EH (cell line): ENCODE measurements at regions not wholly inside any gene's neighbourhood (a gene's known extent, or its start where the extent isn't known, plus 50 kb on each side); places are given as distances from the start of the nearest gene placed in this dataset.

Experiments
- DNase-seq: peaks from one replicate; pipeline ENCODE4 v3.0.0-alpha.2; 2015; ENCODE audit warnings: low read depth

DNA sequence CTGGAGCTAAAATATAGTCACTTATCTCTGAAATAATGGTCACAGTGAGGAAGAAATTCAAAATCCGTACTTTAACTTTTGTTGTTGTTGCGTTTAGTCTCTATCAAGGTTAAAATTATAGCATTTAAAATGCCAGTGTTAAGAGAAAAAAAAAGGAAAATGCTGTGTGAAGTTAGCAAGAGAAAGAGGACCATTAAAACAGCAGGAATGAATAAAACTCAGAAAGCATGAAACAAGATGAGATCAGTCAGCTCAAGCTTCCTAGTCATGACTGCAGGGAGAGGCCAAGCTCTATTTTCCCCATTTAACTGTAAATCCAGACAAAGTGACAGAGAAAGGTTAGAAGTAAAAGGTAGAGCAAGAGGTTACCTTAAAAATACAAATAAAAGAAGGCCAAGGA, 281.7 kb upstream of the ATP5MC3 start:
- DNase-seq, result no peak

DNA sequence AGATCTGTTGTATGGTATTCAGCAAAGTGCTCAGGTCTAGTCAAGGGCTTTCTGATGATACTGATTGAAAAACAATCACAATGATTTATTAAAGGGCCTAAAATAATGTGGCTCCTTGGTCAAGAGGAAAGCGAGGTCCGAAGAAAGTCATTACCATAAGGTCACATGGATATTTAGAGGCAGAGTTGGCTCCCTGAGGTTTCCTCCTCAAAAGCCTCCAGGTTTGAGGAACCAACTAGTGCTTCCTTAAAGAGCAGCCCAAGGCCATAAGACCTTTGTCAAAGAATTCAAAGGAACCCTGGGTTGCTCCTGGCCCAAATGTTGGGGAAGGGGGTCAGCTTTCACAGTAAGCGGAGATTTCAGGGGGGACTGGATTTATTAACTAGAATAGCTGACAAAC, 280.7 kb upstream of the ATP5MC3 start:
- no peak for DNase-seq

DNA sequence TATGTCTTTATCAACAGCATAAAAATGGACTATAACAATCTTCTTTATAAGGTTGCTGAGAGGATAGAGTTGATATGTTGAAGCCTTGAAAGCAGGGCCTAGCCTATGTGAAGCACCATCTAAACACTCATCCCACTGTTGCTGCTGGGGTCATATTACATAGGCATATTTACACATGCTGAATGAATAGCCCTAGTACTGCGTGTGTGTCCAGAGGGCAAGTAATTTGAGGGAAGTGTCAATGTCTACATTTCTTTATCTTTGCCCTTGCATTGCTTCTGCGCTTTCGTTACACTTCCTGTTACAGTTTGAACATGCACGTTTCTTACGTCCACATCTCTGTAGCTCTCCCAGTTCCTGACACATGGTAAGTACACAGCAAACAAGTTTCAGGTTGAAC, 280.3 kb upstream of the ATP5MC3 start:
- DNase-seq, result no peak

GRCh38 chr2:175457895-175458448, 276.5 kb upstream of the ATP5MC3 start:
- no peak for DNase-seq

- no peak for DNase-seq
Measured at GRCh38 chr2:175454953-175455389, 273.5 kb upstream of the ATP5MC3 start.

DNA sequence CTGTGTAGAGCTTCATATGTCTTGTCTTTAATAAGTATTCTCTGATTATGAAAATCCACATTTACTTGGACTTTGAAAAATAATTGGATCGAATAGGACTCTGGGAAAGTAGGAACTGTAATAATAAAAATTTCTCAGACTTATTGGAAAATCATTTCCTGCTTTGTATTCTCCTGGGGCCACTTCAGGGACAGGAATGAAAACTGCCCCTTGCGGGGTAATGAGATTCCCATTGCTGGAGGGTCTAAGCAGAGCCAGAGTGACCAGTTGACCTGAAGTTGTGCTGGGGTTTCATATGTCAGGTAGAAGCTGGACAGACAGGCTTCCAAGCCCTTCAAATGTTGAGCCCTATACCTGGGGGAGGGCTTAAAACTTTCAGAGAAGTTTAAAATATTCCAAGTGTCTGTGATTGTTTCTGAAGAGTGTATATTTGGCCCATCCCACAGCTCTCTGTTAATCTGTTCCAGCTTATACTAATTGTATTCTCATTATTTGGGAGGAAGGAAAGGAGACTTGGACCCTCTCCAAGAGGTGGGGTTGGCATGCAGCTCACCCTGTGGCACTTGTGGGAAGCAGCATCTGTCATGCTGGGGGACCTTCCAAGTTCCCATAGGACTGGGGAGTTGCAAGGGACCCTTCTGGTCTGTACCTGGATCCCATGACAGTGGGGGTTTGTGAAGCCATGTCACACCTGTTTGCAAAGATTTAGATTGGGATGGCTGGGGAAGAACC, 268.7 kb upstream of the ATP5MC3 start:
- no peak for DNase-seq

- DNase-seq, result no peak
Measured at GRCh38 chr2:175449616-175450015, 268.1 kb upstream of the ATP5MC3 start.

DNA sequence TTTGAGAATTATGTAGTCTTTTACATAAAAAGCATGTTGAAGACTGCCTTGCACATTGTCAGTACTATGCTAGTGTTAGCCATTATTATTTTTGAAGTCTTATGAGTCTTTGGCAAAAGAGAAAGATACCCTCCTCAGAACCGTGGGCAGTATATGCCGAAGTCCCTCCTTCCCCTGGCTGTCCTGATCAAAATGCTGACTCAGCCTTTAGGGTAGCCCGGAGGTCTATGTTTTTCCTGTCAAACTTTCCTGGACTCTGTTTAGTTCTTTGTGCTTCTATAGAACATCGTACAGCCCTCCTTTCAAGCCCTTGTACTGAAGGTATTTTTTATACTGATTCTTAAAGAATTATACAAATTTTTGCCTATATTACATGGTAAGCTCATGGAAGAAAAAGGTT, 264.7 kb upstream of the ATP5MC3 start:
- DNase-seq, result no peak

DNA sequence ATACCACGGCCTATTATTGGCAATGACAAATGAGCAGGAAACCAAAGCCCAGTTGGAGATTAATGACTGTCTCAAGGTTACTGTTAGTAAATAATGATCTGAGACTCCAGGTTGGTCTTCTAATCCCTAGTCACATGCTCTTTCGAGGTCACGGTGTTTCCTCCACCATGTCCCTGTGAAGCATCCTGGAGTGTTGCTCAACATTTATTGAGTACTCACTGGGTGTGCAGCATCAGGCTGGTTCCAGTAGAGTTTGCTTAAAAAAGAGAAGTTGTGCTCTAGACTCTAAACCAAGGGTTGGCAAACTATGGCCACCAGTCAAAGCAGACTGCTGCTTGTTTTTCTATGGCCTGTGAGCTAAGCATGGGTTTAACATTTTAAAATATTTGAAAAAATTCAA, 263.8 kb upstream of the ATP5MC3 start:
- DNase-seq, result no peak

- DNase-seq, result no peak
Measured at GRCh38 chr2:175442441-175442840, 260.9 kb upstream of the ATP5MC3 start.

DNA sequence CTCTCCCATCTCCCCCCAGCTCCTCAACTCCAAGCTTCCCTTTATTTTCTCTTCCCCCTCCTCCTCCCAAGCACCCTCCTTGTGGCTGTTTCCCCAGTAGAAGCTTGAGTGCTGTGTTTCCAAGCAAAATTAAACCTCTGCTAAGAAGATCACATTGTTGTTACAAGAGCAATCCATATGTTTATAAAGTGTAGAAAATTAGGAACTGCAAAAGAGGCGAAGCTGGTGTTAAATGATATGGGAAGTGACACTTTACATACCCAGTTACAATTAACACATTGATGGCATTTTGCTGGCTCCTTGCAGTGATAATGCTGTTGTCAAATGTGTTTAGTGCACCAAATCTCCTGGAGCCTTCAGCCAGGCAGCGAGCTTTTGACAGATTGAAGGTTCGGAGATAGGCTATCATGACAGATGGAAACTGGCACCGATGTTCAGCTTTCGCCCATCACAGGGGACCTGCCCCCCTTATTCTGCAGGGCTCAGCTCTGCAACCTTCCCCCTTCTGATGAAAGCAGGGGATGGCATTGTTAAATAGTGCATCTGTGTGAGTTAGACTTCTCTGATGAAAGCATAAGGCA, 259.8 kb upstream of the ATP5MC3 start:
- DNase-seq, result no peak

GRCh38 chr2:175439416-175439815, 257.9 kb upstream of the ATP5MC3 start:
- no peak for DNase-seq

DNA sequence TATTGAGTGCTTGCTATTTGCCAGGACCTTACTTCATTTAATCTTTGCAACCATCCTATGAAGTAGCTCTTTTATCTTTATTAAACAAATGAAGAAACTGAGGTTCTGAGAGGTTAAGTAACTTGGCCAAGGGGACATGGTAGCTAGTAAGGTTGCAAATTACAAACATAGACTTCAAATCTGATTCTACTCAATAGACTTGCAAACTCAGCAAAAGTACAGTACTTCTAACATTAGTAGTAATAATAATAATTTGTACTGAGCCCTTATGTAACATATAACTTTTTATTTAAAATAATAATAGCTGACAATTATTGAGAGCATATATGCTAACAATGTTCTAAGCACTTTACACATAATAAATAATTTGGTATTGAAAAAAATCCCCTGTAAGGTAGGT, 255.7 kb upstream of the ATP5MC3 start:
- DNase-seq, result no peak

DNA sequence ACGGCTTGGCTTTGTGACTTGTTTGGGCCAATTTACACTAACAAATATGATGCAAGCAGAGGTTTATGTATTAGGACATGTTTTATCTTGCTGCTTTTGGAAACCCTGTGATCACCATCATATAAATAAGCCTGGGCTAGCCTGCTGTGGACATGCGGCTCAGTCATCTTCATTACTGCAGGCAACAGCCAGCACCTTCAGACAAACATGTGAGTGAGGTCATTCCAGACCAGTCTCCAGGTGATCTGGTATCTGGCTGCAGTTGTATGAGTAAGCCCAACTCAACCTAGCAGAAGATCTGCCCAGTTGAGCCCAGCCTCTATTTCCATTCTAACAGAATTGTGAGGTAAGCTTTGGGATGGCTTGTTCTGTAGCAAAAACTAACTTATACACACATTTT, 254.6 kb upstream of the ATP5MC3 start:
- no peak for DNase-seq

DNA sequence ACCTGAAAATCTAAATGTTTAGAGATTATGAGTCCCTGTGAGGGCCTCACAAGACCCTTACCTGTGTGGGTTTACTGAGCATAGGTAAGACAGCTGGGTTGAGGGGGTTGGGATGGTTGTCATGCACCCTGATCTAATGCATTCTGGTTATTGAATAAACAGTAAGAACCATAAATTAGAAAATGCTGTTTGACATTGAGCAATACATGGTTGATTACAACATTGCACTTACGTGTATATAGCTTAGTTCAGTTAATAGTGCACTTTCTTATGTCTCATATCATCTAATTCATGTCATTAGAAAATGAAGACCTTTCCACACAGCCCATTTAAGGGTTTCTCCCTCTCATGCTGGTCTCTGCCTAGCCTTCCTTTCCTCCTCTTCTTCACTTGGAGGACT, 253.5 kb upstream of the ATP5MC3 start:
- no peak for DNase-seq

- DNase-seq, result no peak
Measured at GRCh38 chr2:175432793-175433192, 251.3 kb upstream of the ATP5MC3 start.

GRCh38 chr2:175432021-175432420, 250.5 kb upstream of the ATP5MC3 start:
- DNase-seq, result no peak

DNA sequence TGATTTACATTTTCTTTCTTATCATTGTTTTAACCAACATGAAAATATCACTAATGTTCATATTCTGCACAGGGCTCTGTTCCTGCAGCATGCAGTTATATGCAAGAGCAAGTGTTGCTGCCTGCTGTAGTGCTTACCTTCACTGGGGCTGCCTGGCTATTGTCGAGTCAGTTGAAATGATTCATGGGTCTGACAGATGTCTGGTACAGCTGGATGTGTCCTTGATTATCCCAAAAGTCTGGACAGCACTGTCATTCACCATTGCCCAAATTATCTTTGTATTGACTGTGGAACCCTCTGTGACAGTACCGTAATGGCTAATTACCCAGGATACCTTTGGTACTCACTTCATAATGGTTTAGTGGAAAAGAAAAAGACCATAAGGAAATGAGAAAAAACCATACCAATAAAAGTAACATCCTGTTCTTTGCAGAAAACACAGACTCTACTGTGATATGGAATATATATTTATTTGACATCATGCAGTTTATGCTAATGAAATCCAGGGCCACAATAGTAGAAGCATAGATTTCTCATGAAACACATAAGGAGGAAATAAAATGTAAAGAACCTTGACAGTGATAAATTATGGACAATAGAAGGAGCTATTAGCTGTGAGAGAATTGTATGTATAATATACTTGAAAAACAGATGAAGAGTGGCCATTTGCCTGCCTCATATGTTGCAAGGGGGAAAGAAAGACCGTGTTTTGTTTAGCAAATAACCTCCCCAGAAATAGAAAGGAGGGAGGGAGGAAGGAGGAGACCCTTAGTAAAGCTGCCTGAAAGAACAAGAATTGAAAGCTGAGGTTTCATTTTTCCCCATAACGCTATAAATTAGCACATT, 249.8 kb upstream of the ATP5MC3 start:
- no peak for DNase-seq

GRCh38 chr2:175430236-175430635, 248.7 kb upstream of the ATP5MC3 start:
- no peak for DNase-seq

GRCh38 chr2:175418224-175418835, 236.8 kb upstream of the ATP5MC3 start:
- DNase-seq, result no peak

DNA sequence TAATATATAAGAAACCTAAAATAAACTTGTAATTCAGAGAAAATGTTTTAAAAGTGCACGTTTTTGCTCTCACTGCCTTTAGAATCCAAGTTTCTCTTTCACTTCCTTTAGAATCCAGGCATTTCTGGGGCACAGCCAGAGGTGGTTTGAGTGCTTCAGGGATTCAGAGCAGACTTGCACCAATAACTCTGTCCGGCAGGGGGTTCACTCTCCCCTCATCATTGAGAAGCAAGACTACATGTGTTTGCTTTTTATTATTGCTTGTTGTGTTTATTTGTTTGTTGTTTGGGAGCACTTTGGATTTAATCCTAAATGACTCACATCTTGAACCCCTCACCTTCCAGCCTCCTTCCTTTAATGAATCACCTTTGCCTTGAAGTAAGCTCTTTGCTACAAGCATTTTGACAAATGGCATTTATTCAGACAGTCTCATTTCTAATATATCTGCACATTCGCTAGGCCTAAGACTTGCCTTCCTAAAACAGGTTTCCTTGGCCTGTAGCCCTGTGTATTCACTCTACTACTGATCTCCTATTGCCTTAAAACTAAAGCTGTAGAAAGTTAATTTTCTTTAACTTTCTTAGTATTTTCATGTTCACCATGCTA, 233.5 kb upstream of the ATP5MC3 start:
- DNase-seq, result peak; percentile 70
